ENCODE measurements at regions not wholly inside any gene's neighbourhood (a gene's known extent, or its start where the extent isn't known, plus 50 kb on each side); places are given as distances from the start of the nearest gene placed in this dataset.
A peak's percentile ranks its signal among the peaks of the same experiment; 100 is the strongest.

DNA sequence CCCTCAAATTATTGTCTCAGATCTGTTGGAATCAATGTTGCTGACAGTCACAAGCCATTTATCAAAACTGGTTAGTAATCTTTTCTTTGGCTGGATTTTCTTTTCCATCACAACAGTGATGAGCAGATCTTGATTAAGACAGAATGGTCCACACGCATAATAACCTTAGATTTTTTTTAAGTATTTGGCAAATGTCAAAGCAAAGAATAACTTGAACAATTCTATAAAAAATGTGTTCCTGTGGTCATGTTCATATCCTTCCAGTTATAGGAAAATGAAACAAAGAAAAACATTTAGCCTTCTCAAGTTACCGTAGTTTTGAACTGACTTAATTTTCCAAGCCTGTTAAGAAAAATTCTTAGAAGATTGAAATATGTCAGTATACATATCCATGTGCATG is 659.9 kb upstream of the ID2 start:
- no peak overlapping the region for H2AK5ac ChIP-seq (ENCODE audit: low read depth, low read length)
- H2BK12ac ChIP-seq (ENCODE audit: low read length) = no peak overlapping the region
- no peak overlapping the region for H3K27ac ChIP-seq (replicated peaks; ENCODE audit: low read length)
- H2BK5ac ChIP-seq (ENCODE audit: low read length) = no peak overlapping the region
- H3K4me1 ChIP-seq (ENCODE audit: control insufficient read depth in 2 of 2, insufficient read depth in 1 of 2, low read depth in 1 of 2, low read length in 2 of 2) = peaks cover 0 to 2% of the 10 kb centered on the region in 2 donors
- no peak overlapping the region for H4K91ac ChIP-seq (ENCODE audit: low read depth, low read length, poor library complexity)
- peaks cover 0 to 3% of the 10 kb centered on the region in 2 donors for H3K9me3 ChIP-seq (replicated peaks in 1 of 2; ENCODE audit: control insufficient read depth in 2 of 2, insufficient read depth in 1 of 2, low read depth in 1 of 2, low read length in 2 of 2)
- no peak overlapping the region for H4K8ac ChIP-seq (ENCODE audit: low read depth, low read length)
- no peaks in the 10 kb centered on the region for H3K36me3 ChIP-seq (replicated peaks in 1 of 2; ENCODE audit: control insufficient read depth in 2 of 2, insufficient read depth in 2 of 2, low read length in 2 of 2)
- no peaks in the 10 kb centered on the region for H3K27me3 ChIP-seq (ENCODE audit: control insufficient read depth in 3 of 3, insufficient read depth in 3 of 3, low read depth in 1 of 3, low read length in 3 of 3)
- H3K14ac ChIP-seq (ENCODE audit: low read length) = no peak overlapping the region
- H3K23ac ChIP-seq (ENCODE audit: low read depth, low read length, poor library complexity) = no peak overlapping the region
- H3K4ac ChIP-seq (ENCODE audit: low read length) = no peak overlapping the region
- H3K79me1 ChIP-seq (ENCODE audit: low read depth, low read length) = no peaks in the 10 kb centered on the region
- H3K9ac ChIP-seq (ENCODE audit: low read depth, low read length, poor library complexity) = no peak overlapping the region
- no peak overlapping the region for H3K4me3 ChIP-seq (ENCODE audit: low read length in 2 of 2)
- no peak overlapping the region for H3K4me2 ChIP-seq (ENCODE audit: insufficient read depth, low read length, poor library complexity, severe bottlenecking)
- no CpG with 5 or more reads among the region's 2 CpGs for WGBS, 2 donors (ENCODE audit: extremely low coverage in 2 of 2, insufficient read length in 2 of 2, insufficient replicate concordance in 1 of 2)
- DNase-seq (ENCODE audit: low spot score) = no peak
- no peak overlapping the region for H3K18ac ChIP-seq (ENCODE audit: low read length)
- no peak overlapping the region for H2BK15ac ChIP-seq (ENCODE audit: low read length)
- H2BK120ac ChIP-seq (ENCODE audit: low read depth, low read length) = no peak overlapping the region
- H2AFZ ChIP-seq (ENCODE audit: low read length) = no peak overlapping the region

DNA sequence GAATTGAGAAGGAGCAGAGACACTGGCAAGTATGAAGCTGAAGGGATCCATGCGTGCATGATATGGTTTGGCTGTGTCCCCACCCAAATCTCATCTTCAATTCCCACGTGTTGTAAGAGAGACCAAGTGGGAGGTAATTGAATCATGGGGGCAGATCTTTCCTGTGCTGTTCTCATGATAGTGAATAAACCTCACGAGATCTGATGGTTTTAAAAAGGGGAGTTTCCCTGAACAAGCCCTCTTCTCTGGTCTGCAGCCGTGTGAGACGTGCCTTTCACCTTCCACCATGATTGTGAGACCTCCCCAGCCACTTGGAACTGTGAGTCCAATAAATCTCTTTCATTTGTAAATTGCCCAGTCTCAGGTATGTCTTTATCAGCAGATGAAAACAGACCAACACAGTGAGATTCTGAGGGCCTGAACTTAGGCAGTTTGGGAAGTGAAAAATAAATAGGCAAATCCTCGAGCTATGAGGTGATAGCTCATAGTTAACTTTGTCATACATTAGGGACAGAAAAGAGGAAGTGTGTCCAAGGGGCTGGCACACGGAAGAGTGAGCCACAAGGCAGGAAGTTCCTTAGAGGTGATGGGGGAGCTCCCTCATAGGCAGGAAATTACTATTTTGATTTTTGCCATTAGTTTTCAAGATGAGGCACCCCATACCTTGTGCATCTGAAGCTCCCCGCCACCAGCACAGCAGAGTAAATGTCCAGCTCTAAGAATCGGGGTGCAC is 658.8 kb upstream of the ID2 start:
- Histone ChIP-seq H3K36me3 (replicated peaks in 1 of 2; ENCODE audit: control insufficient read depth in 2 of 2, insufficient read depth in 2 of 2, low read length in 2 of 2) (no peaks in the 10 kb centered on the region), H3K23ac (ENCODE audit: low read depth, low read length, poor library complexity) (no peak overlapping the region), H3K9me3 (replicated peaks in 1 of 2; ENCODE audit: control insufficient read depth in 2 of 2, insufficient read depth in 1 of 2, low read depth in 1 of 2, low read length in 2 of 2) (peaks cover 0 to 3% of the 10 kb centered on the region in 2 donors), H2BK5ac (ENCODE audit: low read length) (no peak overlapping the region), H3K9ac (ENCODE audit: low read depth, low read length, poor library complexity) (no peak overlapping the region), H3K27ac (replicated peaks; ENCODE audit: low read length) (no peak overlapping the region), H3K4me1 (ENCODE audit: control insufficient read depth in 2 of 2, insufficient read depth in 1 of 2, low read depth in 1 of 2, low read length in 2 of 2) (peaks cover 0 to 2% of the 10 kb centered on the region in 2 donors), H3K4ac (ENCODE audit: low read length) (no peak overlapping the region), H2AFZ (ENCODE audit: low read length) (no peak overlapping the region), H3K4me2 (ENCODE audit: insufficient read depth, low read length, poor library complexity, severe bottlenecking) (no peak overlapping the region), H3K14ac (ENCODE audit: low read length) (no peak overlapping the region), H2BK15ac (ENCODE audit: low read length) (no peak overlapping the region), H3K79me1 (ENCODE audit: low read depth, low read length) (no peaks in the 10 kb centered on the region), H3K18ac (ENCODE audit: low read length) (no peak overlapping the region), H4K8ac (ENCODE audit: low read depth, low read length) (no peak overlapping the region), H2BK12ac (ENCODE audit: low read length) (no peak overlapping the region), H4K91ac (ENCODE audit: low read depth, low read length, poor library complexity) (no peak overlapping the region), H3K27me3 (ENCODE audit: control insufficient read depth in 3 of 3, insufficient read depth in 3 of 3, low read depth in 1 of 3, low read length in 3 of 3) (no peaks in the 10 kb centered on the region), H2AK5ac (ENCODE audit: low read depth, low read length) (no peak overlapping the region), H3K4me3 (ENCODE audit: low read length in 2 of 2) (no peak overlapping the region), H2BK120ac (ENCODE audit: low read depth, low read length) (no peak overlapping the region)
- DNase-seq (ENCODE audit: low spot score) = no peak
- WGBS, 2 donors (ENCODE audit: extremely low coverage in 2 of 2, insufficient read length in 2 of 2, insufficient replicate concordance in 1 of 2) = no CpG with 5 or more reads among the region's 9 CpGs

DNA sequence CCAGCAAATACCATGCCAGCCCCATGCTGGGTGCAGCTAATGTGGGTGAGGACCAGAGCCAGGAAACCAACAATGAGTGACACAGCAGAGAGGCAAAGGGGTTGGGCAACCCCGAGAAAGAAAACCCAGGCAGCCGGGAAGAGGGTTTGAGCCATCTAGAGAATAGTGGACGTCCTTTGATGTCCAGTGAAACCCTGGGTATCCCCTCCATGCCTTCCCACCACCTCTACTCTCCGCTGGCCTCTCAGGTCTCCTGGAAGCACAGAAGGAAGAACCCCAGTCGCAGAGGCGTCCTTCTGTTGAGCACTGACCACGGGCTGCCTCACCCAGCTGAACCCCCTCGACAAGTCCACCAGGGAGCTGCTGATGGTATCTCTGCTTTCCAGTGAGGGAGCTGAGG is 657.4 kb upstream of the ID2 start:
- DNase-seq (ENCODE audit: low spot score) = no peak
- Histone ChIP-seq H4K91ac (ENCODE audit: low read depth, low read length, poor library complexity) (no peak overlapping the region), H2AK5ac (ENCODE audit: low read depth, low read length) (peak overlapping the region; percentile 72), H3K23ac (ENCODE audit: low read depth, low read length, poor library complexity) (no peak overlapping the region), H3K4me1 (ENCODE audit: control insufficient read depth in 2 of 2, insufficient read depth in 1 of 2, low read depth in 1 of 2, low read length in 2 of 2) (peaks cover 0 to 4% of the 10 kb centered on the region in 2 donors), H3K4me2 (ENCODE audit: insufficient read depth, low read length, poor library complexity, severe bottlenecking) (no peak overlapping the region), H2BK15ac (ENCODE audit: low read length) (no peak overlapping the region), H3K14ac (ENCODE audit: low read length) (no peak overlapping the region), H2BK12ac (ENCODE audit: low read length) (no peak overlapping the region), H3K9ac (ENCODE audit: low read depth, low read length, poor library complexity) (no peak overlapping the region), H3K4me3 (ENCODE audit: low read length in 2 of 2) (no peak overlapping the region), H3K4ac (ENCODE audit: low read length) (no peak overlapping the region), H3K36me3 (replicated peaks in 1 of 2; ENCODE audit: control insufficient read depth in 2 of 2, insufficient read depth in 2 of 2, low read length in 2 of 2) (no peaks in the 10 kb centered on the region), H4K8ac (ENCODE audit: low read depth, low read length) (no peak overlapping the region), H2BK120ac (ENCODE audit: low read depth, low read length) (no peak overlapping the region), H3K18ac (ENCODE audit: low read length) (no peak overlapping the region), H2AFZ (ENCODE audit: low read length) (no peak overlapping the region), H2BK5ac (ENCODE audit: low read length) (no peak overlapping the region), H3K79me1 (ENCODE audit: low read depth, low read length) (no peaks in the 10 kb centered on the region), H3K9me3 (replicated peaks in 1 of 2; ENCODE audit: control insufficient read depth in 2 of 2, insufficient read depth in 1 of 2, low read depth in 1 of 2, low read length in 2 of 2) (peaks cover 0 to 3% of the 10 kb centered on the region in 2 donors), H3K27me3 (ENCODE audit: control insufficient read depth in 3 of 3, insufficient read depth in 3 of 3, low read depth in 1 of 3, low read length in 3 of 3) (no peaks in the 10 kb centered on the region), H3K27ac (replicated peaks; ENCODE audit: low read length) (no peak overlapping the region)
- no CpG with 5 or more reads among the region's 8 CpGs for WGBS, 2 donors (ENCODE audit: extremely low coverage in 2 of 2, insufficient read length in 2 of 2, insufficient replicate concordance in 1 of 2)

DNA sequence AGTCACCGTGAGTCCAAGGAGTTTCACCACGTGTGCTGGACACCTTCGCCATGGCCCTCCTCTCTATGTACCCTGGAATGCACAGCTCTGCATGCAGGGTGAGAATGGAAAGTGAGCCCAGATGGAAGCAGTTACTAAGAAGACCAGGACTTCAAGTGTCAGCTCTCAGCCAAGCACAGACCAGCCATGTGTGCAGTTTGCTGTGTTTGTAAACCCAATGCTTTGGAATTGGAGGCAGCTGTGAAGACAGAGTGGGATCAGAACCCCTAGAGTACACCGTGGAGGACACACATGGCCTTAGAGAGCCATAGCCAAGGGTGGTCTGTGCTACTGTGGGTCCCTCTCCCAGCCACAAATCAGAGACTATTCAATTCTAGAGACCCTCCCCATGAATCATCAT is 655.5 kb upstream of the ID2 start:
- no peak overlapping the region for H2BK5ac ChIP-seq (ENCODE audit: low read length)
- no peak overlapping the region for H3K4me3 ChIP-seq (ENCODE audit: low read length in 2 of 2)
- H4K91ac ChIP-seq (ENCODE audit: low read depth, low read length, poor library complexity) = no peak overlapping the region
- H3K4me1 ChIP-seq (ENCODE audit: control insufficient read depth in 2 of 2, insufficient read depth in 1 of 2, low read depth in 1 of 2, low read length in 2 of 2) = peaks cover 0 to 7% of the 10 kb centered on the region in 2 donors
- H3K18ac ChIP-seq (ENCODE audit: low read length) = peak overlapping the region; percentile 20
- no peaks in the 10 kb centered on the region for H3K27me3 ChIP-seq (ENCODE audit: control insufficient read depth in 3 of 3, insufficient read depth in 3 of 3, low read depth in 1 of 3, low read length in 3 of 3)
- peak overlapping the region; percentile 16 for H2BK120ac ChIP-seq (ENCODE audit: low read depth, low read length)
- no CpG with 5 or more reads among the region's 4 CpGs for WGBS, 2 donors (ENCODE audit: extremely low coverage in 2 of 2, insufficient read length in 2 of 2, insufficient replicate concordance in 1 of 2)
- H3K4me2 ChIP-seq (ENCODE audit: insufficient read depth, low read length, poor library complexity, severe bottlenecking) = no peak overlapping the region
- no peak overlapping the region for H2AFZ ChIP-seq (ENCODE audit: low read length)
- H3K9me3 ChIP-seq (replicated peaks in 1 of 2; ENCODE audit: control insufficient read depth in 2 of 2, insufficient read depth in 1 of 2, low read depth in 1 of 2, low read length in 2 of 2) = peaks cover 0 to 3% of the 10 kb centered on the region in 2 donors
- no peaks in the 10 kb centered on the region for H3K36me3 ChIP-seq (replicated peaks in 1 of 2; ENCODE audit: control insufficient read depth in 2 of 2, insufficient read depth in 2 of 2, low read length in 2 of 2)
- no peak overlapping the region for H3K27ac ChIP-seq (replicated peaks; ENCODE audit: low read length)
- no peak overlapping the region for H3K4ac ChIP-seq (ENCODE audit: low read length)
- H3K23ac ChIP-seq (ENCODE audit: low read depth, low read length, poor library complexity) = no peak overlapping the region
- H2BK12ac ChIP-seq (ENCODE audit: low read length) = peak overlapping the region; percentile 50
- no peak overlapping the region for H3K9ac ChIP-seq (ENCODE audit: low read depth, low read length, poor library complexity)
- peak overlapping the region; percentile 35 for H2AK5ac ChIP-seq (ENCODE audit: low read depth, low read length)
- H2BK15ac ChIP-seq (ENCODE audit: low read length) = peak overlapping the region; percentile 7
- no peak for DNase-seq (ENCODE audit: low spot score)
- H4K8ac ChIP-seq (ENCODE audit: low read depth, low read length) = no peak overlapping the region
- no peak overlapping the region for H3K14ac ChIP-seq (ENCODE audit: low read length)
- H3K79me1 ChIP-seq (ENCODE audit: low read depth, low read length) = no peaks in the 10 kb centered on the region

Measured in neuronal stem cell (in vitro differentiated cells).